Bronchial epithelial cell (primary cell): ENCODE measurements at regions not wholly inside any gene's neighbourhood (a gene's known extent, or its start where the extent isn't known, plus 50 kb on each side); places are given as distances from the start of the nearest gene placed in this dataset.
A peak's percentile ranks its signal among the peaks of the same experiment; 100 is the strongest.

Source experiments
- DNase-seq: peaks from one replicate; pipeline ENCODE4 v3.0.0-alpha.2; 2010; ENCODE audit warnings: low read depth
- FAIRE-seq: peaks from 2 replicates; lab custom pipeline; 2011; peaks lifted over from hg19 to GRCh38; lab: Jason Lieb, UNC
- H3K27me3 ChIP-seq: 2 replicates; pipeline ENCODE4 v1.5.1; 2011; ENCODE audit warnings: low read length; ENCODE audit not compliant: control insufficient read depth, insufficient read depth
- H3K36me3 ChIP-seq: 2 replicates; pipeline ENCODE4 v1.5.1; 2011; ENCODE audit warnings: low read length; ENCODE audit not compliant: control insufficient read depth, insufficient read depth
- H3K4me3 ChIP-seq: 2 replicates; pipeline ENCODE4 v1.5.1; 2011; ENCODE audit warnings: mild to moderate bottlenecking, low read depth, low read length, control low read depth
- CTCF ChIP-seq: IDR thresholded peaks from 2 replicates; pipeline ENCODE4 v1.5.1; 2011; ENCODE audit warnings: mild to moderate bottlenecking, moderate library complexity, low read length, control low read depth, inconsistent platforms; ENCODE audit not compliant: insufficient read depth, severe bottlenecking

DNA sequence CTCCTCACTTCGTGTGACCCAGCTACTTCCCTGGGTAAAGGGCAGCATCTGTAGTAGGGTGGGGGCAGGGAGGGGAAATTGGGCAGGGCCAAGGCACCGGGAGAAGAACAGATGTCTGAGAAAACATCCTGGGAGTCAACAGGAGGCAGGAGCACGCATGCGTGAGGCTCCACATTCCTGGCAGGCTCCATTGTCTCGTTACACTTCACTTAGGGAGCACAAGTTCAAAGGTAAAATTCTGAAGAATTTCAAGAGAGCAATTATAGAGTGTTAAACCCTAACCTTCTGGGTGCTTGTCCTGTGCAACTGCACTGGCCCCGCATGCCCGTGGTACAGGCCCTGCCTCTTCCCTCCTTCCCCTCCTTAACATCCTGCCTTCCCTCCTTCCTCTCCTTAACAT is 79.6 kb upstream of the POMP start:
- no peak for TF ChIP-seq CTCF

GRCh38 chr13:28576067-28576466 is 81.1 kb upstream of the FLT1 start:
- FAIRE-seq (no peak), DNase-seq (no peak)
- Histone ChIP-seq H3K27me3 (no peaks in the 10 kb centered on the region), H3K4me3 (no peak overlapping the region), H3K36me3 (no peaks in the 10 kb centered on the region)
- no peak for TF ChIP-seq CTCF

More for the DNA sequence above, 79.6 kb upstream of the POMP start:
- no peak for DNase-seq
- Histone ChIP-seq H3K27me3 (no peaks in the 10 kb centered on the region), H3K36me3 (no peaks in the 10 kb centered on the region), H3K4me3 (no peak overlapping the region)
- FAIRE-seq: no peak

DNA sequence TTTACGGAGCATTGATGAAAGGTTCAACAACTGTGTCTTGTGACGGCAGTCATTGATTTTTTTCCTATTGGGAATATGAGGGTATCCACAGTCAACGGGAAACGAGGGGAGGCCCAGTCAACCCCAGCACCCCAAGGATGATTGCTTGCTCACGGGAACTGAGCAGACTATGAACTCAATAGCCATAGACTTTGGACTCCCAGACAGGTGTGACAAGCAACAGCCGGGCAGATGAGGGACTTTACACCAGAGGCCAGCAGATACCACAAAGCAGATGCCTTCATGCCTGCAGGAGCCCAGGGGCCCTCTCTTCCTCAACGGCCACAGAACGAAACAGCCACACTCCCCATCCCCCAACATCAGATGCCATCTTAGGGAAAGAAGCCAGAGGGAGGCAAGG is 80.3 kb upstream of the FLT1 start:
- Histone ChIP-seq H3K36me3 (no peaks in the 10 kb centered on the region), H3K27me3 (no peaks in the 10 kb centered on the region), H3K4me3 (no peak overlapping the region)
- no peak for FAIRE-seq
- TF ChIP-seq CTCF: no peak
- DNase-seq: no peak

- Histone ChIP-seq H3K36me3 (no peaks in the 10 kb centered on the region), H3K27me3 (no peaks in the 10 kb centered on the region), H3K4me3 (no peak overlapping the region)
- FAIRE-seq: peak; percentile 81
- TF ChIP-seq CTCF: no peak
- peak; percentile 99 for DNase-seq
These were observed 79.8 kb upstream of the FLT1 start for GRCh38 chr13:28574617-28575142.

- no peak for FAIRE-seq
- Histone ChIP-seq H3K4me3 (no peak overlapping the region), H3K36me3 (no peaks in the 10 kb centered on the region), H3K27me3 (no peaks in the 10 kb centered on the region)
- no peak for DNase-seq
- no peak for TF ChIP-seq CTCF
These were observed 78.9 kb upstream of the FLT1 start for GRCh38 chr13:28573595-28574373.
